ENCODE measurements at regions not wholly inside any gene's neighbourhood (a gene's known extent, or its start where the extent isn't known, plus 50 kb on each side); places are given as distances from the start of the nearest gene placed in this dataset.

GRCh38 chr1:65493802-65494201, 73.3 kb downstream of the LEPR start:
- no peaks in the 10 kb centered on the region for H3K4me1 ChIP-seq (replicated peaks in 1 of 2)
- WGBS, 4 donors, result 59 to 73% (median 67%) methylated on average over 2 of the region's 2 CpGs
- no peak for TF ChIP-seq POLR2A (IDR thresholded peaks at IDR 0.05)
- no peak for TF ChIP-seq CTCF (IDR thresholded peaks at IDR 0.05)
- H3K4me3 ChIP-seq, result no peak overlapping the region
- H3K9me3 ChIP-seq (replicated peaks in 1 of 3), result no peaks in the 10 kb centered on the region
- no peak overlapping the region for H3K27ac ChIP-seq
- H3K27me3 ChIP-seq, result no peaks in the 10 kb centered on the region
- DNase-seq, result no peak
- intact Hi-C loops (cut with DNase I), result no loop called here
- no peaks in the 10 kb centered on the region for H3K36me3 ChIP-seq (replicated peaks in 1 of 2)

- Histone ChIP-seq H3K36me3 (replicated peaks in 1 of 2) (no peaks in the 10 kb centered on the region), H3K4me1 (replicated peaks in 1 of 2) (no peaks in the 10 kb centered on the region), H3K4me3 (no peak overlapping the region), H3K9me3 (replicated peaks in 1 of 3) (no peaks in the 10 kb centered on the region), H3K27ac (no peak overlapping the region), H3K27me3 (no peaks in the 10 kb centered on the region)
- intact Hi-C loops (cut with DNase I), result no loop called here
- TF ChIP-seq POLR2A (IDR thresholded peaks at IDR 0.05), result no peak
- WGBS, 4 donors, result 91 to 98% (median 93%) methylated on average over 1 of the region's 1 CpG
- no peak for DNase-seq
Observed at GRCh38 chr1:65494671-65495070, 74.2 kb downstream of the LEPR start.

- Histone ChIP-seq H3K27me3 (no peaks in the 10 kb centered on the region), H3K4me3 (no peak overlapping the region), H3K9me3 (replicated peaks in 1 of 3) (no peaks in the 10 kb centered on the region), H3K36me3 (replicated peaks in 1 of 2) (no peaks in the 10 kb centered on the region), H3K4me1 (replicated peaks in 1 of 2) (no peaks in the 10 kb centered on the region), H3K27ac (no peak overlapping the region)
- no peak for TF ChIP-seq CTCF (IDR thresholded peaks at IDR 0.05)
- no peak for TF ChIP-seq POLR2A (IDR thresholded peaks at IDR 0.05)
- intact Hi-C loops (cut with DNase I), result no loop called here
- no peak for DNase-seq
- 88 to 100% (median 96%) methylated on average over 1 of the region's 1 CpG for WGBS, 4 donors
Observed at GRCh38 chr1:65495137-65495536, 74.7 kb downstream of the LEPR start.

- Histone ChIP-seq H3K36me3 (replicated peaks in 1 of 2) (no peaks in the 10 kb centered on the region), H3K4me1 (replicated peaks in 1 of 2) (no peaks in the 10 kb centered on the region), H3K9me3 (replicated peaks in 1 of 3) (no peaks in the 10 kb centered on the region), H3K27ac (no peak overlapping the region), H3K27me3 (no peaks in the 10 kb centered on the region), H3K4me3 (no peak overlapping the region)
- TF ChIP-seq CTCF (IDR thresholded peaks at IDR 0.05) (no peak), POLR2A (IDR thresholded peaks at IDR 0.05) (no peak)
- intact Hi-C loops (cut with DNase I), result no loop called here
- no peak for DNase-seq
- 44 to 60% (median 50%) methylated on average over 2 of the region's 2 CpGs for WGBS, 4 donors
Observed at GRCh38 chr1:65497256-65497830, 76.9 kb downstream of the LEPR start.

GRCh38 chr1:65503427-65503826, 83.0 kb downstream of the LEPR start:
- 67 to 81% (median 73%) methylated on average over 4 of the region's 4 CpGs for WGBS, 4 donors
- H3K27ac ChIP-seq, result no peak overlapping the region
- TF ChIP-seq CTCF (IDR thresholded peaks at IDR 0.05), result no peak

More at GRCh38 chr1:65503427-65503826, 83.0 kb downstream of the LEPR start:
- Histone ChIP-seq H3K9me3 (replicated peaks in 1 of 3) (peaks cover 0 to 5% (median 0%) of the 10 kb centered on the region in 3 donors), H3K27me3 (no peaks in the 10 kb centered on the region), H3K36me3 (replicated peaks in 1 of 2) (no peaks in the 10 kb centered on the region), H3K4me1 (replicated peaks in 1 of 2) (no peaks in the 10 kb centered on the region), H3K4me3 (no peak overlapping the region)
- intact Hi-C loops (cut with DNase I), result no loop called here
- no peak for DNase-seq

Measured in adrenal gland (tissue), 9 donors.